ENCODE measurements at regions not wholly inside any gene's neighbourhood (a gene's known extent, or its start where the extent isn't known, plus 50 kb on each side); places are given as distances from the start of the nearest gene placed in this dataset.

DNA sequence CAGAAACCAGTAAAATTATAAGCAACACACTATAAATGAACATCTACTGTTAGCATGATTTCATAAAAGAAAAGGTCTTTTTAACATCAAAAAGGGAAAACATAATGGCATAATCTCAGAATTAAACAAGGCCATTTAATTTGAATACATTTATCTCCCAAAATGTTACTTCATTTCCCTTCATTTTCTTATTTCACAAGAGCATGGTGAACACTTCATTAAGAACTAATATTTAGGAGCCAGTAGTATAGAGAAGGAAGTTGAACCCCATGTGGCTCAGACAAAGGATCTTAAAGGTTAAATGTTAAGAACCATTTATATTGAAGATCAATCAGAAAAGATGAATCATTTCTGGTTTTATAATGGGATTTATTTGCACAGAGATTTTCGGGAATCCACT is 981.7 kb downstream of the TTLL7 start:
- intact Hi-C loops (cut with micrococcal nuclease; ENCODE audit: unreplicated experiment): no loop called here
- Mint-ChIP-seq H3K9me3 (ENCODE audit: low read depth, unreplicated experiment) (peaks cover 3% of the 10 kb centered on the region), H3K27me3 (ENCODE audit: unreplicated experiment) (no peaks in the 10 kb centered on the region), H3K4me3 (ENCODE audit: low read depth, unreplicated experiment) (no peak overlapping the region), H3K36me3 (ENCODE audit: insufficient read depth, unreplicated experiment) (no peaks in the 10 kb centered on the region), H3K4me1 (ENCODE audit: low read depth, unreplicated experiment) (no peaks in the 10 kb centered on the region), H3K27ac (ENCODE audit: unreplicated experiment) (no peak overlapping the region)
- no peak for DNase-seq
- TF ChIP-seq, protein P1, sequence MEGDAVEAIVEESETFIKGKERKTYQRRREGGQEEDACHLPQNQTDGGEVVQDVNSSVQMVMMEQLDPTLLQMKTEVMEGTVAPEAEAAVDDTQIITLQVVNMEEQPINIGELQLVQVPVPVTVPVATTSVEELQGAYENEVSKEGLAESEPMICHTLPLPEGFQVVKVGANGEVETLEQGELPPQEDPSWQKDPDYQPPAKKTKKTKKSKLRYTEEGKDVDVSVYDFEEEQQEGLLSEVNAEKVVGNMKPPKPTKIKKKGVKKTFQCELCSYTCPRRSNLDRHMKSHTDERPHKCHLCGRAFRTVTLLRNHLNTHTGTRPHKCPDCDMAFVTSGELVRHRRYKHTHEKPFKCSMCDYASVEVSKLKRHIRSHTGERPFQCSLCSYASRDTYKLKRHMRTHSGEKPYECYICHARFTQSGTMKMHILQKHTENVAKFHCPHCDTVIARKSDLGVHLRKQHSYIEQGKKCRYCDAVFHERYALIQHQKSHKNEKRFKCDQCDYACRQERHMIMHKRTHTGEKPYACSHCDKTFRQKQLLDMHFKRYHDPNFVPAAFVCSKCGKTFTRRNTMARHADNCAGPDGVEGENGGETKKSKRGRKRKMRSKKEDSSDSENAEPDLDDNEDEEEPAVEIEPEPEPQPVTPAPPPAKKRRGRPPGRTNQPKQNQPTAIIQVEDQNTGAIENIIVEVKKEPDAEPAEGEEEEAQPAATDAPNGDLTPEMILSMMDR (IDR thresholded peaks at IDR 0.05; ENCODE audit: unreplicated experiment): no peak
- CTCF ChIA-PET: no interaction called here
- no TSS peak for BruUV-seq (replicated peaks)

DNA sequence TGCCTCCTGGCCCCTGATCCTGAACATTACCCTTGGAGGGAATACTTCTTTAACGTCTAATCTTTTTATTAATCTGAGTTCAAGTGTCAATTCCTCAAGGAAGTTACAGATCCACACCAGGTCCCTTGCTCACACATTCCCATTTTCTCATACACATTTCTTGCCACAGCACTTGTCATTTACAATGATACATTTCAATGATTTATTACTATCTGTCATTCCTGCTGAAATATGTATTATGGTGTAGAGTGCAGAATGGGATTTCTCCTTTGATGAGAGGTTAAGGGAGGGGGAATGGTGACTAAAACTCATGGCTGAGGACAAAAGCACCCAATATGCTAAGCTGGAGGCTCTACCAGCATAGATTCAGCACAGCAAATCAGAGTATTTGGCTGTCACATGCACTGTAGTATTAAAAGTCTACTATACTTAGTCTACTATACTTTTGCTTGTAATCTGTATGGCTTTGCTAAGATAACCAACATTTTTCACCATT is 982.5 kb downstream of the TTLL7 start:
- peaks cover 3% of the 10 kb centered on the region for H3K9me3 Mint-ChIP-seq (ENCODE audit: low read depth, unreplicated experiment)
- H3K27ac Mint-ChIP-seq (ENCODE audit: unreplicated experiment): no peak overlapping the region
- DNase-seq: no peak
- TF ChIP-seq, protein P1 (IDR thresholded peaks at IDR 0.05; ENCODE audit: unreplicated experiment): no peak
- H3K4me3 Mint-ChIP-seq (ENCODE audit: low read depth, unreplicated experiment): no peak overlapping the region
- no TSS peak for BruUV-seq (replicated peaks)
- CTCF ChIA-PET: no interaction called here
- no peaks in the 10 kb centered on the region for H3K36me3 Mint-ChIP-seq (ENCODE audit: insufficient read depth, unreplicated experiment)
- H3K4me1 Mint-ChIP-seq (ENCODE audit: low read depth, unreplicated experiment): no peaks in the 10 kb centered on the region
- intact Hi-C loops (cut with micrococcal nuclease; ENCODE audit: unreplicated experiment): no loop called here
- no peaks in the 10 kb centered on the region for H3K27me3 Mint-ChIP-seq (ENCODE audit: unreplicated experiment)

DNA sequence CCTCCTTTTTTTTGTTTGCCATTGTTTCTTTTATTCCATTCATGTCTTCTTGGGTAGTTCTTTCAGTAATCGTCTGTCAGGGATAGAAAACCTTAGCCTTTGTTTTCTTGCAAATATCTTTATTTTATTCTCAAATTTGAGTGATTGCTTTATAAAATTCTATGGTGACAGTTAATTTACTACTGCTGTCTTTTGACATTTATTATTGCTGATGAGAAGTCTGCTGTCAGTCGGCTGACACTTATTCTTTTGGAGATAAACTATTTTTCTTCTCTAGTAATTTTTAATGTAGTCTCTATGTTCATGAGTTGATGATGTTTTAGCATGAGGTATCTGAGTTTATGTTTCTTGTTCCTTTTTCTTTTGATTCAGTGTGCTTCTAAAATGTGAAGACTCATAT is 983.8 kb downstream of the TTLL7 start:
- peaks cover 3% of the 10 kb centered on the region for H3K9me3 Mint-ChIP-seq (ENCODE audit: low read depth, unreplicated experiment)
- TF ChIP-seq, protein P1 (IDR thresholded peaks at IDR 0.05; ENCODE audit: unreplicated experiment): no peak
- peaks cover 3% of the 10 kb centered on the region for H3K27me3 Mint-ChIP-seq (ENCODE audit: unreplicated experiment)
- no peak overlapping the region for H3K4me3 Mint-ChIP-seq (ENCODE audit: low read depth, unreplicated experiment)
- no peak for DNase-seq
- no peaks in the 10 kb centered on the region for H3K36me3 Mint-ChIP-seq (ENCODE audit: insufficient read depth, unreplicated experiment)
- CTCF ChIA-PET: no interaction called here
- no peaks in the 10 kb centered on the region for H3K4me1 Mint-ChIP-seq (ENCODE audit: low read depth, unreplicated experiment)
- intact Hi-C loops (cut with micrococcal nuclease; ENCODE audit: unreplicated experiment): no loop called here
- H3K27ac Mint-ChIP-seq (ENCODE audit: unreplicated experiment): no peak overlapping the region
- BruUV-seq (replicated peaks): no TSS peak

DNA sequence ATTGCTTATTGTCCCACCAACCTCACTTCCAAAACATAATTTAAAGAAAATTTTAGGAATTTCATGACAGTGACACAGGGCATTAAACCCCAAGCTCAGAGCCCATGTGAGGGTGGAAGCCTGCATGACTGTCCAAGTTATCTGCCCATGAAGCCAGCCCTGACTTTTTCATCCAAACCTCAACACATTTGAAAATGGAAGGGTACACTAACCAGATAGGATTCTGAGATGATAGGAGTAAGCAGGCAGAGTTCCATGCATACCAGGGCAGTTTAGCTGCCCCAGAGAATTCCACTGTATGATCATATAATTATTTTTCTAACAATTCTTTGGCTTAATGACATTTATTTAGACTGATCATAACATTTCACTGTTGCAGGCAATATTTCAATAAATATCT is 986.0 kb downstream of the TTLL7 start:
- CTCF ChIA-PET: no interaction called here
- no peak for DNase-seq
- intact Hi-C loops (cut with micrococcal nuclease; ENCODE audit: unreplicated experiment): no loop called here
- TF ChIP-seq, protein P1 (IDR thresholded peaks at IDR 0.05; ENCODE audit: unreplicated experiment): no peak
- Mint-ChIP-seq H3K27me3 (ENCODE audit: unreplicated experiment) (peaks cover 8% of the 10 kb centered on the region), H3K36me3 (ENCODE audit: insufficient read depth, unreplicated experiment) (no peaks in the 10 kb centered on the region), H3K9me3 (ENCODE audit: low read depth, unreplicated experiment) (peaks cover 5% of the 10 kb centered on the region), H3K4me1 (ENCODE audit: low read depth, unreplicated experiment) (no peaks in the 10 kb centered on the region), H3K27ac (ENCODE audit: unreplicated experiment) (no peak overlapping the region), H3K4me3 (ENCODE audit: low read depth, unreplicated experiment) (no peak overlapping the region)
- no TSS peak for BruUV-seq (replicated peaks)
